Bone marrow (tissue), 2 donors: ENCODE measurements at regions not wholly inside any gene's neighbourhood (a gene's known extent, or its start where the extent isn't known, plus 50 kb on each side); places are given as distances from the start of the nearest gene placed in this dataset.

ENCODE experiments used
- DNase-seq, 2 donors: peaks; one replicate each; lab custom pipeline; 2025; lab: John Stamatoyannopoulos, UW

- DNase-seq, result no peak
These were observed 249.1 kb downstream of the C16orf95 start for GRCh38 chr16:87067836-87068761.

- DNase-seq, result no peak
These were observed 248.4 kb downstream of the C16orf95 start for GRCh38 chr16:87068762-87069150.

- no peak for DNase-seq
These were observed 246.5 kb downstream of the C16orf95 start for GRCh38 chr16:87070657-87071056.

DNA sequence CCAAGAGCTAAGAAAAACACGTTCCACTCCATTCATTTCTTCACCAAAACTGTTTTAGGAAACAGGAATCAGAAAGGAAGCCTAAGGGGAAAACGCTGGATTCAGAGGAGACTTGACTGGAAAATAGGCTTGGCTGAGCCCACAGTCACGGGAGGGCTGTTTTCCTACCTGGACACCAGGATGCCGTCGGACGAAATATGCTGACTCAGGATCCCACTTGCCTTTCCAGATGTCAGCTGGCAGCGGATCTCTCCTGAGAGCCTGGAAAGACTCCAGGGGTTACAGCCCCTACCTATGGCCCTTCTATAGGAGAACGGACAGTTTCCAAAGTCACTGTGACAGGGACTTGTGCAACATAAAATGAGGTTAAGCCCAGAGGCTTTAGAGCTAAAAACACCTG lies 245.1 kb downstream of the C16orf95 start:
- no peak for DNase-seq

- DNase-seq, result no peak
These were observed 242.4 kb downstream of the C16orf95 start for GRCh38 chr16:87074641-87075318.

DNA sequence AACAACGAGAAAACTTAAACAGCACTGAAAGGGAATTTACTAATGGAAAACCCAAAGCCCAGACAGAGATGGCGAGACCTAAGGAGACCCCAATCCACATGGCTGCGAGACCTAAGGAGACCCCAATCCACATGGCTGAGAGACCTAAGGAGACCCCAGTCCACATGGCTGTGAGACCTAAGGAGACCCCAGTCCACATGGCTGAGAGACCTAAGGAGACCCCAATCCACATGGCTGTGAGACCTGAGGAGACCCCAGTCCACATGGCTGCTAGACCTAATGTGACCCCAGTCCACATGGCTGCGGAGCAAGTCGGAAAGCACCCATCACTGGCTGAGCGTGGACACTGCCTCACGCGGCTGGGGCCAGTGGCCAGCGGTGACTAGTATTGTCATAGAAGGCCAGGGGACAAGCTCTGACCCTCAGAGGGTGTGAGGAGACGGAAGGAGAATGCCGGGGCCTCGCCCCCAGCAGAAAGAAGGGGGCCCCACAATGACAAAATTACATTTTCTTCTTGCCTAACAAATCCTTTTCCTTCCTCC lies 241.8 kb downstream of the C16orf95 start:
- DNase-seq, result no peak

DNA sequence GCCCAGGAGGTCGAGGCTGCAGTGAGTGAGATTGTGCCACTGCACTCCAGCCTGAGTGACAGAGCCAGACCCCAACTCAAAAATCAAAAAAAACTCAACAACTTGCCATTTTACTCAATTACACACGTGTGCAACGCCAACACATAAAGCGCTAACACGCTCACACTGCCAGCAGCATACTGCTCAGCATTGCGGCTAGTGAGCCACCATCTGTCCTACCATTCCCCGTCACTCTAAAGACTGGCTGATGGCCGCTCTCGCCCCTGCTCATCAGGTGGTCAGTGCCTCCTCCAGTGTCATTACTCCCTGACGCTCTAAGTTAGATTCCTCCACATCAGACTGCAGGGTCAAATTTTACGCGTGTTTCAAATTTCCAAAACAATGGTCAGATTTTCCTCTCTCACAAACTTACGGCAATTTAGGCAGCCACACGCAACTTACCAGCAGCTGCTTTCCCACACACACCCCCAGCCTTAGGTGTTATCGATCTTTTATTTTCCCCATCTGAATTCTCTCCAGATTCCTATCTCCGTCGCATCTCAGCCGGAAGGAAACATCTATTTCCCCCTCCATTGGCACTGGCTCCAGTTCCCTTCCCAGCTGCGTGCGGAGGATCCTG lies 240.8 kb downstream of the C16orf95 start:
- DNase-seq, result no peak

GRCh38 chr16:87076950-87077749 lies 240.0 kb downstream of the C16orf95 start:
- DNase-seq, result peak; percentile 2 to 28

- DNase-seq, result no peak
These were observed 239.5 kb downstream of the C16orf95 start for GRCh38 chr16:87077750-87078127.

DNA sequence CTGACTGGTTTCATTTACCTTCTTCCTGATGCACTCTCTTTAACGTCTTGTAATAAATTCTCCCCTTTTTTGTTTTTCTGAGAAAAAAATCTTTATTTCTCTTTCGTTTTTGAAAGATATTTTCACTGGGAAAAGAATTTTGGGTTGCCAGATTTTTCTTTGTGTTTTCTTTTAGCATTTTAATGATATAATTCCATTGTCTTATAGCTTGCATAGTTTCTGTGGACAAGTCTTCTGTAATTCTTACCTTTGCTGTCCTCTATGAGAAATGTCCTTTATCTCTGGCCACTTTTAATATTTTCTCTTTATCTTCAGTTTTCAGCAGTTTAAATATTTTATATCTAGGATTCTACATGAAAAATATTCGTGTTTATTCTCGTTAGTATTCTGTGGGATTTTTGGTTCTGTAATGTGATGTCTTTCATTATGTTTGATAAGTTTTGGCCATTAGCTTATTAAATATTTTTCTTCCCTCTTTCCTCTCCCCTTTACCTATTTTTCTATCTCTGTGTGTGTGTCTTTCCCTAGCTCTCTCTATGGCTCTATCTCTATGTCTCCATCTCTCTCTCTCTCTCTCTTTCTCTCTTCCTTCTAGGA lies 236.5 kb downstream of the C16orf95 start:
- DNase-seq, result no peak

DNA sequence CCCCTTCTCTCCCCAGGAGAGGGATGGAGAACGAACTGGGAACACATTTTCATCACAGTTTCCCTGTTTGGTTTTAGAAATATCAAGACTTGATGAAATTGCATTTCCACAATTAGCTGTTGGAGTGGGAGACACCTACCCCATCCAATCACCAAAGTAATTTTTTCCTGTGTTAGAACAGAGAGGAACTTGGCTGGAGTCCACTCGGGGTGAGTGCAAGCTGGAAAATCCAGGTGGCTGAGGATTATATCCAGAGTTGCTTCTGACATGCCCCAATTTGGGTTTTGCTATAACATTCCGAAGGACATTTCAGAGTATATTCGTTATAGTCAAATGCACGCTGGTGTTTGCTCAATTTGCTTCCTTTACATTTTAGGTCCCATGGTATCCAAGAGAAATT lies 231.8 kb downstream of the C16orf95 start:
- no peak for DNase-seq

GRCh38 chr16:87086156-87086555 lies 231.0 kb downstream of the C16orf95 start:
- no peak for DNase-seq

- DNase-seq, result no peak
These were observed 230.6 kb downstream of the C16orf95 start for GRCh38 chr16:87086575-87086974.

- DNase-seq, result no peak
These were observed 224.2 kb downstream of the C16orf95 start for GRCh38 chr16:87092958-87093357.

GRCh38 chr16:87093804-87094555 lies 223.2 kb downstream of the C16orf95 start:
- DNase-seq, result no peak

DNA sequence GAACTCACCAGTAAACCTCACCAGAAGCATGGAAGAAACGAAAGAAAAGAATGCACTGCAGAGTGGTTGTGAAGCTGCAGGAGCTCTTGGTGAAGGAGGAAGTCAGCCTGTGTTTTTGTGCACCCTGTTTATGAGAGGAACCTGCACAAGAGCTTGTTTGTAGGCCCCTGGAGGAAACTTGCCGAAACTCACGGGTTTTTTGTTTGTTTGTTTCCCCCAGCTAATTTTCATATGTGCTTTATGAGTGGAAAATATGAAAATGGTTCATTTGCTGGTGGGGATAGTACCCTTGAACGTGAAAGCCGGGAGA lies 222.7 kb downstream of the C16orf95 start:
- no peak for DNase-seq

DNA sequence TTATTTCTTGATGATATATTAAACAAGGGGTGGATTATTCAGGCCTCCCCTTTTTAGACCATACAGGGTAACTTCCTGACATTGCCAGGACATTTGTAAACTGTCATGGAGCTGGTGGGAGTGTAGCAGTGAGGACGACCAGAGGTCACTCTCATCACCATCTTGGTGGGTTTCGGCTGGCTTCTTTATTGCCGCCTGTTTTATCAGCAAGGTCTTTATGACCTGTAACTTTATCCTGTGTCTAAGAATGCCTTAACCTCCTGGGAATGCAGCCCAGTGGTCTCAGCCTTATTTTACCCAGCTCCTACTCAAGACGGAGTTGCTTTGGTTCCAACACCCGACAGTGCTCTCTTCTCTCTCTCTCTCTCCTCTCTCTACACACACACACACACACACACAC lies 221.9 kb downstream of the C16orf95 start:
- DNase-seq, result no peak

- no peak for DNase-seq
These were observed 220.4 kb downstream of the C16orf95 start for GRCh38 chr16:87096746-87097333.

- DNase-seq, result no peak
These were observed 218.8 kb downstream of the C16orf95 start for GRCh38 chr16:87098361-87098760.

DNA sequence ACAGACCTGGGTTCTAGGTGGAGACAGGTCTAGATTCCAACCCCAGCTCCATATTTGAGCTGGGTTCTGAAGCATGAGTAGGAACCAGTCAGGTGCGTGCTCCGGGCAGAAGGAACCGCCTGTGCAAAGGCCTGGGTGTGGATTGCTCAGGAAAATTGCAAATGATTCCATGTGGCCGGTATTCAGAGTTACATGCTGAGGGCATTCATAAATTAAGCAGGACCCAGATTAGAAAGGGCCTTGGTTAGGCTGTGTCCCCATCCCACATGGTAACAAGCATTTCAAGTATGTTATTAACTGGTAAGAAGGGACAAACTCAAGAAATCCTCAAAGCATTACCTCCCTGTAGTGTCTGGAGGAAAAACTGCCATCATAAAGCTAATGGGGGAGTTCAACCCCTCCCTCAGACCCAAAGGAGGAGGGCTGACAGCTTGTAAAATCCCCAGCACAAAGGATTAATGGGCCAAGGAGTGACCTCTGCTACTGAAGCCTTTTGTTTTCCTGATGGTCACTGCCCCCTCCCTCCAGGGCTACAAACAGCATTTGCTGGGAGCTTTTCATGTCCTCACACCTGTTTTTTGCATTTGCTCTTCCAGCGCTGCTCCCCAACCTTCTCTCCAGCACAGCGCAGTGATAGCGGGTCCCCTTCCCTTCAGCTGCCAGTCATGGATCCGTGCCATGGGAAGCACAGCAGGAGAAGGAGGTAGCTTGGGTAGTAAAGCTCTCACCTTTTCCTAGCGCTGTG lies 218.0 kb downstream of the C16orf95 start:
- no peak for DNase-seq
